Activated CD4-positive, alpha-beta memory T cell treated with anti-CD3 and anti-CD28 coated beads for 36 hours (primary cell): ENCODE measurements at regions not wholly inside any gene's neighbourhood (a gene's known extent, or its start where the extent isn't known, plus 50 kb on each side); places are given as distances from the start of the nearest gene placed in this dataset.
"Not testable (repeated sequence)": the region's sequence is repeated elsewhere in the genome, so short reads cannot be mapped to it uniquely, and the experiment has no call there.

ENCODE experiments used
- CTCF ChIA-PET: fragments of 350-600 bp; sonication (Branson Sonifier 250); formaldehyde crosslinking; loops from one replicate; lab custom pipeline; 2021; ENCODE audit warnings: antibody characterized with exemption, inconsistent platforms; lab: Charles Lee
- POLR2A ChIA-PET: fragments of 350-600 bp; sonication (Branson Sonifier 250); formaldehyde crosslinking; loops from one replicate; lab custom pipeline; 2021; ENCODE audit warnings: antibody characterized with exemption; lab: Charles Lee
- DNase-seq: peaks from one replicate; pipeline ENCODE4 v3.0.0-alpha.2; 2020
- H3K27ac Mint-ChIP-seq: one replicate; pipeline ENCODE4 v1.8.0; 2021; ENCODE audit warnings: mixed read lengths
- H3K27me3 Mint-ChIP-seq: one replicate; pipeline ENCODE4 v1.8.0; 2021; ENCODE audit warnings: mixed read lengths
- H3K36me3 Mint-ChIP-seq: one replicate; pipeline ENCODE4 v1.8.0; 2021; ENCODE audit warnings: mixed read lengths
- H3K4me1 Mint-ChIP-seq: one replicate; pipeline ENCODE4 v1.8.0; 2021; ENCODE audit warnings: low read depth, mixed read lengths
- H3K4me3 Mint-ChIP-seq: one replicate; pipeline ENCODE4 v1.8.0; 2021; ENCODE audit warnings: mild to moderate bottlenecking, mixed read lengths
- H3K9me3 Mint-ChIP-seq: one replicate; pipeline ENCODE4 v1.8.0; 2021; ENCODE audit warnings: mixed read lengths
- intact Hi-C: fragments of 100-400 bp; cut with micrococcal nuclease; formaldehyde crosslinking; loops from one replicate; pipeline ENCODE4 v1.15.1; 2023

- H3K4me1 Mint-ChIP-seq = no peaks in the 10 kb centered on the region
- no peak overlapping the region for H3K4me3 Mint-ChIP-seq
- H3K36me3 Mint-ChIP-seq = no peaks in the 10 kb centered on the region
- CTCF ChIA-PET = no interaction called here
- no peak overlapping the region for H3K27ac Mint-ChIP-seq
- H3K9me3 Mint-ChIP-seq = no peaks in the 10 kb centered on the region
- H3K27me3 Mint-ChIP-seq = no peaks in the 10 kb centered on the region
- POLR2A ChIA-PET = no interaction called here
- intact Hi-C loops = no loop called here
- no peak for DNase-seq
Observed at GRCh38 chrX:121389976-121390714, 342.7 kb downstream of the GLUD2 start.

- no peak for DNase-seq
- H3K36me3 Mint-ChIP-seq = no peaks in the 10 kb centered on the region
- H3K9me3 Mint-ChIP-seq = no peaks in the 10 kb centered on the region
- intact Hi-C loops = no loop called here
- no peaks in the 10 kb centered on the region for H3K4me1 Mint-ChIP-seq
- no peak overlapping the region for H3K4me3 Mint-ChIP-seq
- no peaks in the 10 kb centered on the region for H3K27me3 Mint-ChIP-seq
- ChIA-PET CTCF (no interaction called here), POLR2A (no interaction called here)
- H3K27ac Mint-ChIP-seq = no peak overlapping the region
Observed at GRCh38 chrX:121405826-121406225, 358.4 kb downstream of the GLUD2 start.

GRCh38 chrX:121407627-121408026 is 360.2 kb downstream of the GLUD2 start:
- POLR2A ChIA-PET = no interaction called here
- Mint-ChIP-seq H3K27ac (no peak overlapping the region), H3K27me3 (no peaks in the 10 kb centered on the region), H3K36me3 (no peaks in the 10 kb centered on the region), H3K9me3 (no peaks in the 10 kb centered on the region), H3K4me3 (no peak overlapping the region), H3K4me1 (no peaks in the 10 kb centered on the region)
- DNase-seq = no peak
- intact Hi-C loops = no loop called here
- CTCF ChIA-PET = no interaction called here

- CTCF ChIA-PET, intact Hi-C loops, DNase-seq, H3K9me3 Mint-ChIP-seq, H3K4me3 Mint-ChIP-seq, H3K36me3 Mint-ChIP-seq, H3K27me3 Mint-ChIP-seq, POLR2A ChIA-PET, H3K4me1 Mint-ChIP-seq, H3K27ac Mint-ChIP-seq: not testable (repeated sequence)
Observed at GRCh38 chrX:121431514-121431913, 384.1 kb downstream of the GLUD2 start.

GRCh38 chrX:121433289-121433688 is 385.9 kb downstream of the GLUD2 start:
- Mint-ChIP-seq H3K27me3 (no peaks in the 10 kb centered on the region), H3K9me3 (no peaks in the 10 kb centered on the region), H3K36me3 (no peaks in the 10 kb centered on the region), H3K4me1 (no peaks in the 10 kb centered on the region), H3K4me3 (no peak overlapping the region), H3K27ac (no peak overlapping the region)
- ChIA-PET CTCF (no interaction called here), POLR2A (no interaction called here)
- intact Hi-C loops = no loop called here
- DNase-seq = no peak

- CTCF ChIA-PET = interaction anchor here (0.6 kb wide), 1 partner anchor 176 kb away, joined by 3 read pairs; no protein-coding TSS in a partner anchor
- H3K36me3 Mint-ChIP-seq, H3K9me3 Mint-ChIP-seq, POLR2A ChIA-PET, DNase-seq, H3K4me1 Mint-ChIP-seq, H3K4me3 Mint-ChIP-seq, H3K27ac Mint-ChIP-seq, intact Hi-C loops, H3K27me3 Mint-ChIP-seq: not testable (repeated sequence)
Observed at GRCh38 chrX:121437666-121438065, 390.3 kb downstream of the GLUD2 start.

- intact Hi-C loops = no loop called here
- peaks cover 2% of the 10 kb centered on the region for H3K4me1 Mint-ChIP-seq
- H3K4me3 Mint-ChIP-seq = no peak overlapping the region
- POLR2A ChIA-PET = no interaction called here
- DNase-seq = no peak
- CTCF ChIA-PET = no interaction called here
- no peaks in the 10 kb centered on the region for H3K9me3 Mint-ChIP-seq
- no peaks in the 10 kb centered on the region for H3K27me3 Mint-ChIP-seq
- no peaks in the 10 kb centered on the region for H3K36me3 Mint-ChIP-seq
- H3K27ac Mint-ChIP-seq = no peak overlapping the region
Observed at GRCh38 chrX:121455890-121456289, 408.5 kb downstream of the GLUD2 start.

- Mint-ChIP-seq H3K27ac (no peak overlapping the region), H3K36me3 (no peaks in the 10 kb centered on the region), H3K4me3 (no peak overlapping the region), H3K9me3 (no peaks in the 10 kb centered on the region), H3K27me3 (no peaks in the 10 kb centered on the region), H3K4me1 (peaks cover 2% of the 10 kb centered on the region)
- intact Hi-C loops = no loop called here
- ChIA-PET CTCF (no interaction called here), POLR2A (no interaction called here)
- no peak for DNase-seq
Observed at GRCh38 chrX:121456315-121456714, 408.9 kb downstream of the GLUD2 start.

GRCh38 chrX:121457096-121457495 is 409.7 kb downstream of the GLUD2 start:
- no peak overlapping the region for H3K4me3 Mint-ChIP-seq
- POLR2A ChIA-PET = no interaction called here
- H3K9me3 Mint-ChIP-seq = no peaks in the 10 kb centered on the region

GRCh38 chrX:121479406-121479805 is 432.0 kb downstream of the GLUD2 start:
- no peaks in the 10 kb centered on the region for H3K36me3 Mint-ChIP-seq
- H3K4me3 Mint-ChIP-seq = no peak overlapping the region
- no peaks in the 10 kb centered on the region for H3K27me3 Mint-ChIP-seq
- intact Hi-C loops = no loop called here
- no peak overlapping the region for H3K27ac Mint-ChIP-seq
- peaks cover 5% of the 10 kb centered on the region for H3K9me3 Mint-ChIP-seq
- ChIA-PET POLR2A (no interaction called here), CTCF (no interaction called here)
- no peak for DNase-seq
- H3K4me1 Mint-ChIP-seq = no peaks in the 10 kb centered on the region

More at GRCh38 chrX:121457096-121457495, 409.7 kb downstream of the GLUD2 start:
- DNase-seq = no peak
- H3K27ac Mint-ChIP-seq = no peak overlapping the region
- CTCF ChIA-PET = no interaction called here
- H3K27me3 Mint-ChIP-seq = no peaks in the 10 kb centered on the region
- intact Hi-C loops = no loop called here
- no peaks in the 10 kb centered on the region for H3K36me3 Mint-ChIP-seq
- peaks cover 2% of the 10 kb centered on the region for H3K4me1 Mint-ChIP-seq

- ChIA-PET CTCF (no interaction called here), POLR2A (no interaction called here)
- H3K4me3 Mint-ChIP-seq = no peak overlapping the region
- H3K4me1 Mint-ChIP-seq = no peaks in the 10 kb centered on the region
- H3K9me3 Mint-ChIP-seq = no peaks in the 10 kb centered on the region
- DNase-seq = no peak
- no peak overlapping the region for H3K27ac Mint-ChIP-seq
- intact Hi-C loops = no loop called here
- H3K27me3 Mint-ChIP-seq = no peaks in the 10 kb centered on the region
- no peaks in the 10 kb centered on the region for H3K36me3 Mint-ChIP-seq
Observed at GRCh38 chrX:121496966-121497365, 449.6 kb downstream of the GLUD2 start.

GRCh38 chrX:121504153-121504552 is 456.7 kb downstream of the GLUD2 start:
- no peak for DNase-seq
- Mint-ChIP-seq H3K4me1 (no peaks in the 10 kb centered on the region), H3K36me3 (no peaks in the 10 kb centered on the region), H3K9me3 (no peaks in the 10 kb centered on the region), H3K27me3 (no peaks in the 10 kb centered on the region), H3K27ac (no peak overlapping the region), H3K4me3 (no peak overlapping the region)
- CTCF ChIA-PET = no interaction called here
- intact Hi-C loops = loop anchor here (10.0 kb wide), 1 partner anchor 709 kb away; no protein-coding TSS in a partner anchor
- POLR2A ChIA-PET = no interaction called here

- ChIA-PET POLR2A (no interaction called here), CTCF (no interaction called here)
- Mint-ChIP-seq H3K36me3 (no peaks in the 10 kb centered on the region), H3K27ac (no peak overlapping the region), H3K4me1 (no peaks in the 10 kb centered on the region), H3K27me3 (no peaks in the 10 kb centered on the region), H3K4me3 (no peak overlapping the region), H3K9me3 (peaks cover 10% of the 10 kb centered on the region)
- intact Hi-C loops = no loop called here
- no peak for DNase-seq
Observed at GRCh38 chrX:121546317-121546716, 498.9 kb downstream of the GLUD2 start.
